GM13977 (cell line): ENCODE measurements at regions not wholly inside any gene's neighbourhood (a gene's known extent, or its start where the extent isn't known, plus 50 kb on each side); places are given as distances from the start of the nearest gene placed in this dataset.

ENCODE experiments used
- DNase-seq: peaks from one replicate; pipeline ENCODE4 v3.0.0; 2012; ENCODE audit warnings: low spot score
- CTCF ChIP-seq: IDR thresholded peaks from 2 replicates; pipeline ENCODE4 v1.5.1; 2012; ENCODE audit warnings: mild to moderate bottlenecking, control low read depth; ENCODE audit not compliant: insufficient read depth; ENCODE audit errors: extremely low read depth, missing control alignments
- in situ Hi-C: fragments of 300-500 bp; cut with MboI; formaldehyde crosslinking; loops from one replicate; pipeline ENCODE4 v1.12.0; 2022; ENCODE audit warnings: low sequenced_read_pairs, low pct_unique_long_range_greater_than_20kb, mixed read lengths, inconsistent platforms; ENCODE audit not compliant: unreplicated experiment

- no peak for TF ChIP-seq CTCF
- in situ Hi-C loops: no loop called here
Measured at GRCh38 chr5:67417839-67418238, 221.2 kb upstream of the CD180 start.

GRCh38 chr5:67416986-67417385 lies 220.4 kb upstream of the CD180 start:
- TF ChIP-seq CTCF: no peak
- in situ Hi-C loops: no loop called here

More at GRCh38 chr5:67417839-67418238, 221.2 kb upstream of the CD180 start:
- DNase-seq: no peak

GRCh38 chr5:67416133-67416937 lies 219.7 kb upstream of the CD180 start:
- in situ Hi-C loops: no loop called here
- no peak for DNase-seq
- no peak for TF ChIP-seq CTCF

More at GRCh38 chr5:67416986-67417385, 220.4 kb upstream of the CD180 start:
- no peak for DNase-seq

- no peak for DNase-seq
- TF ChIP-seq CTCF: no peak
- in situ Hi-C loops: no loop called here
Measured at GRCh38 chr5:67414712-67415111, 218.1 kb upstream of the CD180 start.

- no peak for DNase-seq
- no peak for TF ChIP-seq CTCF
- in situ Hi-C loops: no loop called here
Measured at GRCh38 chr5:67413721-67414120, 217.1 kb upstream of the CD180 start.

- in situ Hi-C loops: no loop called here
- no peak for TF ChIP-seq CTCF
- DNase-seq: no peak
Measured at GRCh38 chr5:67409126-67409777, 212.7 kb upstream of the CD180 start.
